GM19035 (cell line): ENCODE measurements at regions not wholly inside any gene's neighbourhood (a gene's known extent, or its start where the extent isn't known, plus 50 kb on each side); places are given as distances from the start of the nearest gene placed in this dataset.

Experiments
- ATAC-seq: cut with Tn5 transposase; IDR thresholded peaks from one replicate; pipeline ENCODE4 v1.9.1; 2021; ENCODE audit not compliant: unreplicated experiment

- no peak for ATAC-seq
Measured at GRCh38 chr13:40136896-40137295, 481.4 kb downstream of the COG6 start.

- ATAC-seq: no peak
Measured at GRCh38 chr13:40137400-40137799, 481.9 kb downstream of the COG6 start.

DNA sequence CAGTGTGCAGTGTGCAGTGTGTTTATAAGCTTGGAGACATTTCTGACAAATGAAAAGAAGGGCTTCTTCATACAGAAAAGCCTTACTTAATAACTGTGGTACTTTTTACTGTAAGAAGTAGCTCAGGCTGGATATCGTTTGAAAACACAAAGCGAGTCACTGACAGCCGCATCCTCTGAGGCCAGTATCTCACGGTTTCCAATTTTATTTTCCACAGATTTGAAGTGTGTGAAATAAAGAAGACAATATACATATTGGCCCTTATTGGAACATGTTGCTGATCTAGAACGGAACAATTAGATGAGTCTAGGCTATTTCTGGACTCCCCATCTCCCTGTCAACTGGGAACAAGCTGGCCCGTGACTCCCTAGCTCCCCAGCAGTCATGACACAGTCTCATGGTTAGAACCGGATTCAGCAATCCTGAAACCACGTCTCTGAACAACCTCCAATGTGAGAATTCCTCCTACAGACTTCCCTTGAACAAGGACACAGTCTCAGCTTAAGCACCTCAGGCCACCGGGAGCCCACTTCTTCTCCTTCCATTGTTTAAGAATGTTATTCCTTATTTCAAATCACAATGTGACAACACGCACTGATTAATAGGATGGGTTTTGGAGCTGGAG, 484.5 kb downstream of the COG6 start:
- no peak for ATAC-seq

DNA sequence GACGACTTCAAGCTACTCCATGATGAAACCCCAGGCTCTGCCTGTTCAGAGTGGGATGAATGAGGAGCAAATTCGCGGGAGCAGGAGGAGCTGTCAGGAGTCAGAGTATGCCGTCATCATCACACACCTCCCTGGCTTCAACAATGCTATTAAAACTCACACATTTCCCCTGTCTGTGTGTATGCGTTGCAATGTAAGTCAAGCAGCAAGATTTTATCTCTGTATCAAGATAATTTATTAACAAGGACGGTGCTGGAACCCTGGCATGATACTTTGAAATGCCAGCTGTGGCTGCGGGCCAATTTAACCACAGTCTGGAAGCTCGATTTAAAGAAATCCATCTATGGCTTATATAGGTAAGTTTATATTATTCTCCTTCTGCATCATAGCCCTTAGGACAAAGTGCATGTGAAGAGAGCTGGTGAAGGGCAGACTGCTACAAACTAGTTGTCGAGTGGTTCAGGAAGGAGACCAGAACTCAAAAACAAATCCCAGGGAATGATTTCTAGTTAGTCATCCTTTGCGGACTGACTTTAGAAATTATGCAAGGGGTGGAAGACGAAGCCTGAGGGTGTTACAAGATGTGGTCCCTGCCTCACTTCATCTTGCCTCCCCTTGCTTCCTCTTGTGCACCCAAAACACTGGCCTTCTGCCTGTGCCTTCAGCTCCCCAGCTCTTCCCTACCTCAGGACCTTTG, 486.5 kb downstream of the COG6 start:
- no peak for ATAC-seq

- ATAC-seq: no peak
Measured at GRCh38 chr13:40143106-40143505, 487.6 kb downstream of the COG6 start.

- ATAC-seq: no peak
Measured at GRCh38 chr13:40143559-40143958, 488.1 kb downstream of the COG6 start.

- ATAC-seq: no peak
Measured at GRCh38 chr13:40145139-40145538, 489.7 kb downstream of the COG6 start.

GRCh38 chr13:40146063-40146462, 490.6 kb downstream of the COG6 start:
- no peak for ATAC-seq

DNA sequence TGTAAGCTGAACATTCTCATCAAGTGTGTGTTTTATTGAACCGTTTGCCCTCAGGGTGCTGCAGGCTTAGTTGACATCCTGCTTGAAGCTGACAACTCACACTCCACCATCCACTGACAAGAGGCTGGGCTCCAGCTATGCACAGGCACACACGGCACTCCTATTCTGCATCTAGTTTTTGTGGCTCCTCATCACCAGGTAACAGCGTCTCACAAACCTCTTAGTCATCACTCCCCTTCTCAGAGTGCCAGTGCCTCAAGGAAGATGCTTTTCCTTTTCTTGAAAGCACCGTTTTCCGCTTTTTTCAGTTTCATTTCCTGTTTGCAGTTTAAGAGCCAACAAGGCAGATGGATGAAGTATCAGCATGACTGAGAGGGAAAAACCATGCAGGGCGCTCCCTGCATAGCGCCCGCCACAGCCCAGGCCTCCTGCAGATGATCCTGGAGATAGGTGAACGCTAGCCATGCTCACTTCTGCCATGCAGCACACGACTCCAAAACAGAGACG, 491.2 kb downstream of the COG6 start:
- ATAC-seq: no peak

DNA sequence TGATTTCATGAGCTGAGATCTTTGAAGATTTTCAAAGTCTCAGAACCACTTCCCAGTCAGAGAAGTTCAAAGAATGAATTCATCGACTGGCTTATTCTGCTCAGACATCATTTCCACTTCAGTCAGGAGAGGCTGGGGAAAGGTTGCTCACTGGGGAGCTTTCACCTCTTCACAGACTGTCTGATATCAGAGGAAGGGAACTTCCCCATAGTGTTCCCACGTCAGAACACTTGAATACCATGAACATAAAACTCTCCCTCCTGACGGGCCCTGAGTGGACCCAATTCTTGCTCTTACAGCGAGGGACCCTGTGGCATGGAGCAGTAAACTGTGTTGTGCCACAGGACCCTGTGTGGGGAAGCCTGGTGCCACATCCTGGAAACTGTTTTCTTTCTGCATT, 492.6 kb downstream of the COG6 start:
- no peak for ATAC-seq

GRCh38 chr13:40148742-40149141, 493.3 kb downstream of the COG6 start:
- ATAC-seq: no peak

- ATAC-seq: no peak
Measured at GRCh38 chr13:40149611-40150274, 494.3 kb downstream of the COG6 start.

GRCh38 chr13:40151673-40152072, 496.2 kb downstream of the COG6 start:
- ATAC-seq: no peak

GRCh38 chr13:40152145-40152544, 496.7 kb downstream of the COG6 start:
- no peak for ATAC-seq

- ATAC-seq: no peak
Measured at GRCh38 chr13:40152922-40153321, 497.5 kb downstream of the COG6 start.

GRCh38 chr13:40153516-40153915, 498.1 kb downstream of the COG6 start:
- no peak for ATAC-seq

DNA sequence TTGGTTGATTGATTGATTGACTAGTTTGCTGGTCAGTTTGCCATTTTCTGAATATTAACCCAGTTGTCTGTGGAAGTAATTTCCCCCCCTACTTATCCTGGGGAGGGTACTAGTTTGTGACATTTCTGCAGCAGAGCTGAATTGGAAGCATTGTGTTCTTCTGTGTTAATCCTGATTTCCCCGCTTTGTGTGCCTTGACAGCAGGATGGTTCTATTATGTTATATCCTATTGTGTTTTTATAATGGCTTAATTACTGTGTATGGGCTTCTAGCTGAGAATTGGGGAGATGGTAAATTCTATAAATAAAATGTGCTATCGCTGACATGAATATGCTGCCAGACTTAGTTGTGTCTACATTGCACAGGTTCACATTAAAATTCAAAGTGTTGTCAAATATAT, 499.7 kb downstream of the COG6 start:
- no peak for ATAC-seq

- ATAC-seq: no peak
Measured at GRCh38 chr13:40158218-40158617, 502.8 kb downstream of the COG6 start.

- no peak for ATAC-seq
Measured at GRCh38 chr13:40158757-40159156, 503.3 kb downstream of the COG6 start.

GRCh38 chr13:40159736-40160135, 504.3 kb downstream of the COG6 start:
- no peak for ATAC-seq

DNA sequence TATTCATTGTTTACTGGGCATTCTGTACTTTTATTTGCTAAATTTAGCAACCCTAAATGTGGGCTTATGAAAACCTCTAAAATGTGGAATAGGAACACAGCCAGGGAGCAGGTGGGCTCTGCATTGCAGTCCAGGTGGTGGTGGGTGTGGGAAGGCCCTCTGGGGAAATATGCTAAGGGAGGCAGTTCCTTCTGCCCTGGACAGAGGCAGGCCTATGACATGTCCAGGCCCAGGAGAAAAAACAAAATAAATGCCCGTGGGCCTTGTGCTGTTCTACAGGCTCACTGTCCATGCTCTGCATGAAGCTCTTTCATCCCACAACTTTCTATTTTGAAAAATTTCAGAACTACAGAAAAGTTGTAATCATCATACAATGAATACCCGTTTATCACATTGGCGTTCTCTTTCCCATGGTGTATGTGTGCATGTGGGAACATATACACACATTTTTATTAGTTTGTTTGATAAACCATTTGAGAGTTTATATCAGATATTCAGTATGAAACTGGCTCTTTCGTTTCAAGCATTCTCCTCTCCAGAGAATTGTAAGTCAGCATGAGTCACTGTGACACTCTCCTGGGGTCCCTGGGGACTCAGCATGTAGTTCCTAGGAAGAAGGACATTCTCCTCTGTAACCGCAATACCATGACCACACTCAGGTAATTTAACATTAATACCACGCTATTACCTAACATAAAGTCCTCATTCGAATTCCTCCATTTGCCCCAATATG, 505.3 kb downstream of the COG6 start:
- no peak for ATAC-seq
